Stimulated activated CD8-positive, alpha-beta memory T cell treated with anti-CD3 and anti-CD28 coated beads, Interleukin-12 subunit alpha, Interleukin-12 subunit beta, amount 100 ng/mL, for 1 hour (primary cell): ENCODE measurements at regions not wholly inside any gene's neighbourhood (a gene's known extent, or its start where the extent isn't known, plus 50 kb on each side); places are given as distances from the start of the nearest gene placed in this dataset.
"Not testable (repeated sequence)": the region's sequence is repeated elsewhere in the genome, so short reads cannot be mapped to it uniquely, and the experiment has no call there.

Experiments used
- DNase-seq: peaks from one replicate; pipeline ENCODE4 v3.0.0-alpha.2; 2020; ENCODE audit warnings: low read depth

- DNase-seq: no peak
Measured at GRCh38 chr4:25981749-25982148, 67.7 kb downstream of the SMIM20 start.

- no peak for DNase-seq
Measured at GRCh38 chr4:25982962-25983361, 68.9 kb downstream of the SMIM20 start.

GRCh38 chr4:25984266-25984665 is 70.2 kb downstream of the SMIM20 start:
- no peak for DNase-seq

GRCh38 chr4:25984796-25985195 is 70.8 kb downstream of the SMIM20 start:
- DNase-seq: no peak

- no peak for DNase-seq
Measured at GRCh38 chr4:25986807-25987206, 72.8 kb downstream of the SMIM20 start.

- DNase-seq: no peak
Measured at GRCh38 chr4:25991340-25991739, 77.3 kb downstream of the SMIM20 start.

- no peak for DNase-seq
Measured at GRCh38 chr4:25993395-25994185, 79.6 kb downstream of the SMIM20 start.

GRCh38 chr4:25994577-25994976 is 80.6 kb downstream of the SMIM20 start:
- DNase-seq: not testable (repeated sequence)

- no peak for DNase-seq
Measured at GRCh38 chr4:26000274-26000950, 86.4 kb downstream of the SMIM20 start.

- no peak for DNase-seq
Measured at GRCh38 chr4:26001413-26001812, 87.4 kb downstream of the SMIM20 start.

- no peak for DNase-seq
Measured at GRCh38 chr4:26001816-26002215, 87.8 kb downstream of the SMIM20 start.

GRCh38 chr4:26003056-26003455 is 89.0 kb downstream of the SMIM20 start:
- DNase-seq: no peak

GRCh38 chr4:26004290-26004689 is 90.3 kb downstream of the SMIM20 start:
- DNase-seq: no peak

- DNase-seq: no peak
Measured at GRCh38 chr4:26005764-26006163, 91.7 kb downstream of the SMIM20 start.

- DNase-seq: no peak
Measured at GRCh38 chr4:26008737-26009136, 94.7 kb downstream of the SMIM20 start.

- DNase-seq: no peak
Measured at GRCh38 chr4:26009502-26009901, 95.5 kb downstream of the SMIM20 start.

- no peak for DNase-seq
Measured at GRCh38 chr4:26010304-26010703, 96.3 kb downstream of the SMIM20 start.

- DNase-seq: no peak
Measured at GRCh38 chr4:26013629-26014028, 99.6 kb downstream of the SMIM20 start.

- no peak for DNase-seq
Measured at GRCh38 chr4:26015133-26015651, 101.2 kb downstream of the SMIM20 start.

- no peak for DNase-seq
Measured at GRCh38 chr4:26015906-26016305, 101.9 kb downstream of the SMIM20 start.

- DNase-seq: no peak
Measured at GRCh38 chr4:26017531-26017930, 103.5 kb downstream of the SMIM20 start.

- DNase-seq: not testable (repeated sequence)
Measured at GRCh38 chr4:26017961-26018700, 104.1 kb downstream of the SMIM20 start.
